B cell (primary cell): ENCODE measurements at regions not wholly inside any gene's neighbourhood (a gene's known extent, or its start where the extent isn't known, plus 50 kb on each side); places are given as distances from the start of the nearest gene placed in this dataset.

ENCODE experiments used
- ATAC-seq: fragments of 200-7000 bp; cut with Tn5 transposase; one replicate; pipeline ENCODE4 v1.10.0; 2021; ENCODE audit warnings: low read depth, mild to moderate bottlenecking, moderate number of reproducible peaks, moderate library complexity
- CTCF ChIA-PET: fragments of 350-600 bp; sonication (Branson Sonifier 250); formaldehyde crosslinking; loops from one replicate; lab custom pipeline; 2021; ENCODE audit warnings: antibody characterized with exemption, inconsistent platforms; lab: Charles Lee
- POLR2A ChIA-PET: fragments of 350-600 bp; sonication (Branson Sonifier 250); formaldehyde crosslinking; loops from one replicate; lab custom pipeline; 2021; ENCODE audit warnings: antibody characterized with exemption; lab: Charles Lee
- DNase-seq: peaks from one replicate; pipeline ENCODE4 v3.0.0; 2013
- H2AFZ ChIP-seq: 2 replicates; pipeline ENCODE4 v1.6.1; 2012; ENCODE audit warnings: mild to moderate bottlenecking, low read depth, low read length; ENCODE audit not compliant: insufficient read depth, poor library complexity, severe bottlenecking
- H3K27ac ChIP-seq, 2 donors: 1 replicate in 1 of 2; 2 replicates in 1 of 2; pipeline ENCODE4 v1.5.1; 2012 to 2013; ENCODE audit warnings: low read length in 2 of 2, mild to moderate bottlenecking in 2 of 2, moderate library complexity in 1 of 2
- H3K27me3 ChIP-seq, 4 experiments: fragments of 200-600 bp in 1 of 4; sonication (generic) in 1 of 4; replicated peaks in 1 of 4; 1 replicate in 2 of 4; 2 replicates in 2 of 4; pipeline versions ENCODE4 v1.6.1 to v1.7.0; 2013 to 2016; ENCODE audit warnings: low read length in 3 of 4, mild to moderate bottlenecking in 2 of 4, mixed read lengths in 1 of 4, moderate library complexity in 1 of 4; ENCODE audit not compliant: insufficient read depth in 4 of 4, control insufficient read depth in 3 of 4; ENCODE audit errors: control extremely low read depth in 1 of 4
- H3K36me3 ChIP-seq, 2 experiments: replicated peaks in 1 of 2; 1 replicate in 1 of 2; 2 replicates in 1 of 2; pipeline versions ENCODE4 v1.6.1 to v1.7.1; 2013; ENCODE audit warnings: low read length in 1 of 2; ENCODE audit not compliant: insufficient read depth in 2 of 2, control insufficient read depth in 1 of 2; ENCODE audit errors: control extremely low read depth in 1 of 2, extremely low read depth in 1 of 2
- H3K4me1 ChIP-seq, 2 donors: fragments of 200-600 bp in 1 of 2; sonication (generic) in 1 of 2; 1 replicate in 1 of 2; 2 replicates in 1 of 2; pipeline versions ENCODE4 v1.5.1 to v1.6.1; 2013 to 2017; ENCODE audit warnings: low read length in 2 of 2; ENCODE audit not compliant: control insufficient read depth in 2 of 2, insufficient read depth in 2 of 2
- H3K4me2 ChIP-seq: replicated peaks from 2 replicates; pipeline ENCODE3; 2012; ENCODE audit warnings: mild to moderate bottlenecking, low read depth, low read length; ENCODE audit not compliant: poor library complexity, severe bottlenecking
- H3K4me3 ChIP-seq, 5 experiments: fragments of 200-600 bp in 1 of 5; sonication (generic) in 1 of 5; 1 replicate in 3 of 5; 2 replicates in 2 of 5; pipeline versions ENCODE4 v1.5.1 to v1.7.0; 2011 to 2016; ENCODE audit warnings: low read length in 4 of 5, mild to moderate bottlenecking in 4 of 5, low read depth in 2 of 5, control low read depth in 1 of 5, moderate library complexity in 1 of 5; ENCODE audit not compliant: insufficient read depth in 1 of 5; ENCODE audit errors: control extremely low read depth in 1 of 5, extremely low read depth in 1 of 5
- H3K79me2 ChIP-seq: fragments of 200-600 bp; sonication (generic); one replicate; pipeline ENCODE4 v1.6.0; 2016; ENCODE audit warnings: low read length; ENCODE audit not compliant: control insufficient read depth, insufficient read depth
- H3K9ac ChIP-seq: fragments of 200-600 bp; sonication (generic); 2 replicates; pipeline ENCODE4 v1.6.1; 2017; ENCODE audit warnings: mild to moderate bottlenecking, low read length, moderate library complexity
- H3K9me3 ChIP-seq, 3 donors: one replicate each; pipeline versions ENCODE4 v1.6.1 to v1.7.1; 2013; ENCODE audit warnings: low read length in 2 of 3; ENCODE audit not compliant: control insufficient read depth in 2 of 3, insufficient read depth in 1 of 3; ENCODE audit errors: control extremely low read depth in 1 of 3
- H4K20me1 ChIP-seq: 2 replicates; pipeline ENCODE4 v1.6.0; 2012; ENCODE audit warnings: mild to moderate bottlenecking, low read length; ENCODE audit not compliant: insufficient read depth, control insufficient read depth, poor library complexity, severe bottlenecking
- H3K27ac Mint-ChIP-seq: one replicate; pipeline ENCODE4 v1.8.0; 2021; ENCODE audit warnings: mixed read lengths
- H3K27me3 Mint-ChIP-seq: one replicate; pipeline ENCODE4 v1.8.0; 2021; ENCODE audit warnings: mixed read lengths
- H3K4me1 Mint-ChIP-seq: one replicate; pipeline ENCODE4 v1.8.0; 2021; ENCODE audit warnings: mixed read lengths
- H3K4me3 Mint-ChIP-seq: one replicate; pipeline ENCODE4 v1.8.0; 2021; ENCODE audit warnings: mixed read lengths
- H3K9me3 Mint-ChIP-seq: one replicate; pipeline ENCODE4 v1.8.0; 2022; ENCODE audit warnings: mixed read lengths; ENCODE audit not compliant: insufficient read depth
- EZH2 ChIP-seq: IDR thresholded peaks from 2 replicates; pipeline ENCODE4 v1.6.1; 2012; ENCODE audit warnings: borderline replicate concordance, low read depth, mild to moderate bottlenecking, moderate library complexity, low read length; ENCODE audit not compliant: insufficient read depth, poor library complexity, severe bottlenecking
- WGBS: methylation state at CpG from one replicate; pipeline ENCODE4 v1.1.5; 2013; ENCODE audit warnings: missing lambda C conversion rate; ENCODE audit not compliant: insufficient coverage; 5-methylcytosine and 5-hydroxymethylcytosine counted together
- intact Hi-C: fragments of 100-400 bp; cut with micrococcal nuclease; formaldehyde crosslinking; loops from one replicate; pipeline ENCODE4 v1.10.0; 2022
- TF ChIP-seq, protein P1 (sequence below): fragments of 200-600 bp; IDR thresholded peaks from one replicate; pipeline ENCODE4 v1.8.0; 2022; ENCODE audit warnings: antibody characterized with exemption, mild to moderate bottlenecking

GRCh38 chrY:8094429-8094828, 1182.9 kb upstream of the AMELY start:
- POLR2A ChIA-PET: no interaction called here
- CTCF ChIA-PET: no interaction called here
- Histone ChIP-seq H3K79me2 (no peaks in the 10 kb centered on the region), H3K36me3 (no peaks in the 10 kb centered on the region), H2AFZ (no peak overlapping the region), H3K27me3 (no peaks in the 10 kb centered on the region), H3K4me1 (no peaks in the 10 kb centered on the region), H3K9me3 (no peaks in the 10 kb centered on the region), H4K20me1 (no peaks in the 10 kb centered on the region), H3K9ac (no peak overlapping the region), H3K4me2 (no peak overlapping the region), H3K27ac (no peak overlapping the region), H3K4me3 (no peak overlapping the region)
- no peak for ATAC-seq
- intact Hi-C loops: no loop called here
- Mint-ChIP-seq H3K4me3 (no peak overlapping the region), H3K9me3 (no peaks in the 10 kb centered on the region), H3K27me3 (no peaks in the 10 kb centered on the region), H3K4me1 (no peaks in the 10 kb centered on the region), H3K27ac (no peak overlapping the region)
- DNase-seq: no peak
- TF ChIP-seq, protein P1, sequence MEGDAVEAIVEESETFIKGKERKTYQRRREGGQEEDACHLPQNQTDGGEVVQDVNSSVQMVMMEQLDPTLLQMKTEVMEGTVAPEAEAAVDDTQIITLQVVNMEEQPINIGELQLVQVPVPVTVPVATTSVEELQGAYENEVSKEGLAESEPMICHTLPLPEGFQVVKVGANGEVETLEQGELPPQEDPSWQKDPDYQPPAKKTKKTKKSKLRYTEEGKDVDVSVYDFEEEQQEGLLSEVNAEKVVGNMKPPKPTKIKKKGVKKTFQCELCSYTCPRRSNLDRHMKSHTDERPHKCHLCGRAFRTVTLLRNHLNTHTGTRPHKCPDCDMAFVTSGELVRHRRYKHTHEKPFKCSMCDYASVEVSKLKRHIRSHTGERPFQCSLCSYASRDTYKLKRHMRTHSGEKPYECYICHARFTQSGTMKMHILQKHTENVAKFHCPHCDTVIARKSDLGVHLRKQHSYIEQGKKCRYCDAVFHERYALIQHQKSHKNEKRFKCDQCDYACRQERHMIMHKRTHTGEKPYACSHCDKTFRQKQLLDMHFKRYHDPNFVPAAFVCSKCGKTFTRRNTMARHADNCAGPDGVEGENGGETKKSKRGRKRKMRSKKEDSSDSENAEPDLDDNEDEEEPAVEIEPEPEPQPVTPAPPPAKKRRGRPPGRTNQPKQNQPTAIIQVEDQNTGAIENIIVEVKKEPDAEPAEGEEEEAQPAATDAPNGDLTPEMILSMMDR: no peak
- no peak for TF ChIP-seq EZH2
- no CpG with 5 or more reads among the region's 1 CpG for WGBS

- H3K4me1 Mint-ChIP-seq: no peaks in the 10 kb centered on the region
- H3K4me3 Mint-ChIP-seq: no peak overlapping the region
- no peaks in the 10 kb centered on the region for H3K27me3 Mint-ChIP-seq
- no peaks in the 10 kb centered on the region for H3K36me3 ChIP-seq
- DNase-seq (no peak), ATAC-seq (no peak)
- H3K27me3 ChIP-seq: no peaks in the 10 kb centered on the region
- CTCF ChIA-PET: no interaction called here
- H3K9me3 Mint-ChIP-seq: no peaks in the 10 kb centered on the region
- no peak overlapping the region for H3K4me2 ChIP-seq
- no peak overlapping the region for H3K9ac ChIP-seq
- H3K4me1 ChIP-seq: no peaks in the 10 kb centered on the region
- H2AFZ ChIP-seq: no peak overlapping the region
- WGBS: no CpG with 5 or more reads among the region's 1 CpG
- no peaks in the 10 kb centered on the region for H3K9me3 ChIP-seq
- TF ChIP-seq, protein P1: no peak
- TF ChIP-seq EZH2: no peak
- no peaks in the 10 kb centered on the region for H4K20me1 ChIP-seq
- no peak overlapping the region for H3K27ac ChIP-seq
- H3K4me3 ChIP-seq: no peak overlapping the region
- H3K79me2 ChIP-seq: no peaks in the 10 kb centered on the region
- no peak overlapping the region for H3K27ac Mint-ChIP-seq
- intact Hi-C loops: no loop called here
- POLR2A ChIA-PET: no interaction called here
These were observed 1181.4 kb upstream of the AMELY start for GRCh38 chrY:8092926-8093325.
